Keratinocyte (primary cell): ENCODE measurements at regions not wholly inside any gene's neighbourhood (a gene's known extent, or its start where the extent isn't known, plus 50 kb on each side); places are given as distances from the start of the nearest gene placed in this dataset.
"Not testable (repeated sequence)": the region's sequence is repeated elsewhere in the genome, so short reads cannot be mapped to it uniquely, and the experiment has no call there.

Experiments
- CTCF ChIP-seq, 3 experiments: IDR thresholded peaks in 1 of 3; conservative IDR thresholded peaks in 1 of 3; optimal IDR thresholded peaks in 1 of 3; 2 replicates in 2 of 3; 3 replicates in 1 of 3; pipeline versions ENCODE3 to v1.5.1; 2011; ENCODE audit warnings: low read length in 3 of 3, mild to moderate bottlenecking in 3 of 3, moderate library complexity in 2 of 3, control low read depth in 1 of 3, inconsistent platforms in 1 of 3; ENCODE audit not compliant: insufficient read depth in 2 of 3; ENCODE audit errors: extremely low read depth in 1 of 3
- EZH2 ChIP-seq: IDR thresholded peaks from one replicate; pipeline ENCODE4 v1.6.1; 2012; ENCODE audit warnings: inconsistent platforms, mild to moderate bottlenecking, low read length, moderate library complexity

GRCh38 chr15:77915961-77916330 lies 161.6 kb downstream of the TBC1D2B start:
- TF ChIP-seq CTCF (optimal IDR thresholded peaks at IDR 0.05 in 1 of 3, IDR thresholded peaks at IDR 0.05 in 1 of 3, conservative IDR thresholded peaks at IDR 0.05 in 1 of 3; ENCODE audit: extremely low read depth in 1 of 3, insufficient read depth in 2 of 3, low read length in 3 of 3); EZH2: not testable (repeated sequence)
